ENCODE measurements at regions not wholly inside any gene's neighbourhood (a gene's known extent, or its start where the extent isn't known, plus 50 kb on each side); places are given as distances from the start of the nearest gene placed in this dataset.

DNA sequence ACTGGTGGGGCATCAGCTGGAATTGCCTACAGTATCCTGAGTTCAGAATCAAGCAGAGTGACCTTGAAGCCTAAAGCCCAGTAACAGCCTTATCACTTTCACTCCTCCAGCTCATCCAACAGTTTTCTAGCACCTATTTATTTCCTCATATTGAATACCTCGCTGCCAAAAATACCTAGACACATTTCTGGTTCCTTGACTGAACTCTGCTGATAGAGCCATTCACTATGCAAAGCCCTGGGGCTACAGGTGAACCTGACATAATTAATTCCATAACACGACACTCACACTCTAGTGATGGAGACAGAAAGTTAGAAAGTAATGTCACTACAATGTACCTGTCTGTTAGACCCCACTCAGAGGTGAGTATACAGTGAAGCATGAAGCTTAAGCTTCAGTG lies 149.0 kb upstream of the STX18 start:
- no peak for DNase-seq

DNA sequence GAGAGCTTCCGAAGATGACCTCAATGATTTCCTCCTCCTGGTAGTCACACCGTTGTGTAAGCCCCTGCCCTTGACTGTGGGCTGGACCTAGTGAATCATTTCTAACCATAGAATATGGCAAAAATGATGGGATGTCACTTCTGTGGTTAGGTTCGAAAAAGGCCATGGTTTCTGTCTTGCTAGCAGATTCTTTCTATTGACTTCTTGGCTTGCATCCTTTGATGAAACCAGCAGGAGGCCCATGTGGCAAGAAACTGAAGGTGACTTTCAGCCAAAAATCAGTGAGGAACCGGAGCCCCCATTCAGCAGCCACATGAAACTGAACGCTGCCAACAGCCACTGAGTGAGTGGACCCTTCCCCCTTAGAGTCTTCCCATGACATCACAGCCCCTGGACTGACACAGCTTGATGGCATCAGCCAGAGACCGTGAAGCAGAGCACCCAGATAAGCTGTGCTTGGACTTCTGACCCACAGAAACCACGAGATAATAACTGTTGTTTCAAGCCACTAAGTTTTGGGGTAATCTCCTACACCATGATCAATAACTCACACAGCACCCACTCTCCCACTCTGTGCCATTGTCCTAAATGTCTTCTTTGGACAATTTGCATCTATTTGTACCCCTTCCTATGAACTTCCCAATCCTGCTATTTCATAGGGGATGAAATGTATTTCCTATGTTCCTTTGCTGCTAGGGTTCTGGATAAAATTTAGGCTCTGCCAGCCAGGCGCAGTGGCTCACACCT lies 148.0 kb upstream of the STX18 start:
- no peak for DNase-seq

GRCh38 chr4:4687935-4688727 lies 146.3 kb upstream of the STX18 start:
- no peak for DNase-seq

DNA sequence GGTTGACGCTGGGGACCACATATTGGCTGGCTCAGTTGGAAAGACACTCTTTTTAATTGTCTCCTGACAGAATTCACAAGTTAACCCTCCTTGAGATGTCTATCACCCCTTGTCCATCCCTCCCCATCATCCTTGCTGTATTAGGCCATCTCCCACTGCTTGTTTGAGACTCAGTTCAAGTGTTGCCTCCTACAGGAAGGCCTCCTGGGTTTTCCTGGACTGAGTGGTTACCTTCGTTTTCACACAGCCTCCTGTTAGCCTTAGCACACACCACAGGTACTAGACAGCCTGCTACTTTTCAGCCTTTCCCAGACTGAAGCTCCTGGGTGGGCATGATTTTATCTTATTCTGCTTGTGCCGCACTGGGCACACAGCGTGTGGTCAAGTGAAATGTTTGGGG lies 145.3 kb upstream of the STX18 start:
- no peak for DNase-seq

GRCh38 chr4:4685810-4686795 lies 144.3 kb upstream of the STX18 start:
- DNase-seq: no peak

DNA sequence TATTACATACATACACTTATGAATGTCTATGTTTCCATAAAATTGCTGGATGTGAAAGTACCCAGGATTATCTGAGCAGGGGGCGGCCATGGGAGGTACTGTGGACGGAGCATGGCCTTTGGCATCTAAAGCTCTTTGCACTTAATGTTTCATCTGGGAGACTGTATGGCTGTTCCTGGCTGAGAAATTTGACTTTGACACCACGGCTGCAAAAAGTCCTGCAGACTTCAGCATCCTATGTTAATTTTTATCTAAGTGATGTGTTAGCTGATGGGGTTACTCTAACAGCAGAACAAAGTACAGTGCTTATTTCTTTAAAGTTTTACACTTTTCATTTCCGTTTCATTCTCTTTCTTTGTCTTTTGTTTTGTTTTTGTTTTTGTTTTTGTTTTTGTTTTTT lies 139.8 kb upstream of the STX18 start:
- no peak for DNase-seq

- DNase-seq: no peak
These were observed 138.9 kb upstream of the STX18 start for GRCh38 chr4:4680758-4681157.

DNA sequence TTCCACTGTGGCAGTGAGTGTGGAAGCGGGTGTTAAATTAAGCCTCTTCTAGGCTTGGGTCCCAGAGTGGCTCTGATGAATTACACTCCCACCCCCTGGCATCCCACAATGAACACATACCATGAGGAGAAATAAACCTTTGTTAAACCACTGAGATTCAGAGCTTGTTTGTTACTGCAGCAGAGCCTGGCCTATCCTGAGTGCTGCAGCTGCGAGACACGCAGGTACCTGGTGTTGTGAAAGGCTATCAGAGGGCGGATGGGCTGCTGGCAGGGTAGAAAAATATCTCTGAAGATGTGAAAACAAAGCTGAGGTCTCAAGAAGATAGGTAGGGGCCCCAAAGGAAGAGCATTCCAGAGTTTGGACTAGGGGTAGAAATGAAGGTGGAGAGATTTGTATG lies 138.4 kb upstream of the STX18 start:
- DNase-seq: no peak

DNA sequence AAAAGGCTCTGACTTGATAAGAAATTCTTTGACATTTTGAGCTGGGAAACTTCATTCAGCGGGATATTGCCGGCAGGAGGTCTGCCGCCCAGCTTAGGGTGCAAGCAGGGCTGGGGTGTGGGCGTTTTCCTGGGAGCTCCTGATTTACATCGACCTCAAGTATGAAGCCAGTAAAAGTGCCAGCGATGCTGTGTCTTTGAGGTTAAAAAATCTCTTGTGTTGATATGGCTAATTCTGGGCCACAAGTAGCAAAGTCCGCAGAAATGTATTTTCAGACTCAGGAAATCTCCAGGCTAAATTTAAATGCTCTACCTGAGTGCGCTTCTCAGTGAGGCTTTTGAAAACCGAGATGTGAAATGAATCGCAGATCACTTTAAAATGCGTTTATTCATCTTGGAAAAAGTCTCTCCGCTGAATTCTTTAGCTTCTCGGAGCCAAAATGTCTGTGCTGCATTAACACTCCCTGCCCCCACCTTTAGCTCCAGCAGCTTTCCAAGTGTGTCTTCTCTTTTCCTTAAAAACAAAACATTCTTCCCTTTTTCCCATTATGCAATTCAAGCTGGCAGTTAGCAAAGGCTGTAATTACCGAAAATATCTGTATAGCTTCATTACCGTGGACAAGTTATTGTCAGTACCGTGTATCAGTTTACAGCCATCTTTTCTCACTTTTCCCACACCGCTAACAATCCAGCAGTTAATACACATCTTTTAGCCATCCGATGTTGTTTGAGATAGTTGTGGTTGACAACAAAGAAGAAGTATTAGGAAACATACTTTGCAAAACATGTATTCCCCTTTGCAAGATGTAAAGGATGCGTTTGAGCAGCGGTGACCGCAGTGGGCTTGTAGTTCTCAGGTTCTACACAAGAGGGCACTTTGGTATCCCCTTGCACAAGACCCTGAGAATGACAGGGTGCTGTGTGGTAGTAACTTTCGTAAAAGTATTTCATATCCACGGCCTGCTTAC lies 136.0 kb upstream of the STX18 start:
- peak; percentile 79 for DNase-seq

- no peak for DNase-seq
These were observed 133.8 kb upstream of the STX18 start for GRCh38 chr4:4675641-4676040.

DNA sequence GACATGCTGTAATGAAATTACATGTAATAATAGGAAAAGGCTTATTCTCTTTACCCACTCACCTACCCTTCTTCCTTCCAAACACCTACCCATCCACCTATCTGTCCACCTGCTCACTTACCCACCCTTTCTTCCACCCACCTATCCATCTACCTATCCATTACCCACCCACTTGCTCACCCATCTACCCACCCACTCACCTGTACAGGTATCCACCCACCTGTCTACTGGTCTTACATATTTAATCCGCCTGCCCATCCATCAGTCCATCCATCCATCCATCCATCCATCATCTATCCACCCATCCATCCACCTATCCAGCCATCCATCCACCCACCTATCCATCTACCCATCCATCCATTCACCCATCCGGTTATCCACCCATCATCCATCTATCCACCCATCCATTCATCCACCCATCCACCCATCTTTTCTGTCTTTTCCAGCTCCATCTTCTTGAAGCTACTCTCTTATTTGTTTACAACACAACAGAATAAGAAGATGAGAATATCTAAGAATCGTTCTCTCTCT lies 133.3 kb upstream of the STX18 start:
- no peak for DNase-seq

DNA sequence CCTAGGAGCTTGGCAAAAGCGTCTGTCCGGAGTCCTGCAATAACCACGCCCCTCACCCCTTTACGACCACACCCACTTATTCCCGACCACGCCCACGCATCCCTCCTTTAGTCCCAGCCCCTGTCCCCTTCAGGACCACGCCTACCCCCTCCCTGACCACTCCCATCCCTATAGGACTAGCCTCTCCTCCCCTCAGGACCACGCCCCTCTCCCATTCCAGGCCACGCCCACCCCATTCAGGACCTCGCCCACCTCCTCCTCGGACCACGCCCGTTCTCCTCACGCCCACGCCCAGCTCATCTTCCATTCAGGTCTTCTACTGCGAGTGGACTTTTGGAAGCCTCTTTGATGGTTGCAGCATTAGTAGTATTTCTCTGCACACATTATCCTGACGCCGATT lies 131.2 kb upstream of the STX18 start:
- no peak for DNase-seq

DNA sequence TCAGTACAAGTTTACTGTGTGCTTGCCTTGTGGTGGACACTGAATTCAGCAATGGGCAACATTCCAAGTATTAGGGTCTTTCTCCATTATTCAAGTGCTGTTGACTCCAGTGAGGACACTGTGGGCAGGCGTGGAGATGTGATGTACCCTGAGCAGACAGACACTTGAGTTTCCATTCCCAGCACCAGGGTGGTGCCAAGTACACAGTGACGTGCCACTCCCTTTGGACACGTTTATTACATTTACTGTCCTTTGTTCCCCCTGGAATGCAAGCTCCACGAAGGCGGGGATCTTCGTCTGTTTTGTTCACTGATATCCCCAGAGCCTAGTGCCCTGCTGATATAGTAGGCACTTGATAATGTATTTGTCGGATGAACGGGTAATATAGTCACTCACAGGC lies 130.6 kb upstream of the STX18 start:
- no peak for DNase-seq

GRCh38 chr4:4671774-4672349 lies 130.0 kb upstream of the STX18 start:
- DNase-seq: no peak

GRCh38 chr4:4670869-4671268 lies 129.0 kb upstream of the STX18 start:
- DNase-seq: no peak

DNA sequence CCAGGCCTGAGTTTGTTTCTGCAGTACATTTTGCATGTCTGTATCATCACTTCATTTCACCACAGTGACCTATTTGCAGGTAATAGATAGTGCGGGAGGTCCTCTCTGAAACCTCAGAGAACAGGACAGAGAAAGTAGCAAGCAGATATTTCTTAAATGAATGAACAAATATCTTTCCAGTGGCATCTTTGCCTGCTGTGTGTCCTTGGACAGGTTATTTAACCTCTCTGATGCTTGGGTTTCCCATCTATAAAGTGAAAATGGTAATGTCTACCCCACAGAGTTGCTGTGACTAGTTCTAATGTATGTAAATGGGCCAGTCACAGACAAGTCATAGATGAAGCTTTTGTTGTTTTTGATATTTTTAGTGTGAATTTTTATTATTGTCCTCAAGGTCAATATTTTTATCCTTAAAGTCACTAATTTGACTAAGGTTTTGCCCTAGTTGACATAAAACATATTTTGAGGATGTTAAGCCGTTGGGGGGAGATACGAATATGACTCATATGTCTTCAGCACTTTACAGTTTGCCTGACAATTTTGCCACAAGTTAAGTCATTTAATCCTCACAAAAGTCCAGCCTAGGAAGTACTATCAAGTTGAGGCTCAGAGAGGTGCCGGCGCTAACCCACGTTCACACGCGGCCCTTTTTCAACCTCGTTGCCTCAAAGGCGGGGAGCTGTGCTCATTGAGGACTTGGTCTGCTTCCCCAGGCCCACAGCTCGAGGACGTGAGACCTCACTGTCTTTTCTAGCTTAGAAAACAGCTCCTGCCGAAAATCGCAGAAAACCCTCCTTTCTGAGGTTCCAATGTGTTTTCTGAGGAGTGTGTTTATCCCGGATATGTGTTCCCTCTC lies 126.7 kb upstream of the STX18 start:
- no peak for DNase-seq

GRCh38 chr4:4667622-4668081 lies 125.8 kb upstream of the STX18 start:
- DNase-seq: peak; percentile 19

DNA sequence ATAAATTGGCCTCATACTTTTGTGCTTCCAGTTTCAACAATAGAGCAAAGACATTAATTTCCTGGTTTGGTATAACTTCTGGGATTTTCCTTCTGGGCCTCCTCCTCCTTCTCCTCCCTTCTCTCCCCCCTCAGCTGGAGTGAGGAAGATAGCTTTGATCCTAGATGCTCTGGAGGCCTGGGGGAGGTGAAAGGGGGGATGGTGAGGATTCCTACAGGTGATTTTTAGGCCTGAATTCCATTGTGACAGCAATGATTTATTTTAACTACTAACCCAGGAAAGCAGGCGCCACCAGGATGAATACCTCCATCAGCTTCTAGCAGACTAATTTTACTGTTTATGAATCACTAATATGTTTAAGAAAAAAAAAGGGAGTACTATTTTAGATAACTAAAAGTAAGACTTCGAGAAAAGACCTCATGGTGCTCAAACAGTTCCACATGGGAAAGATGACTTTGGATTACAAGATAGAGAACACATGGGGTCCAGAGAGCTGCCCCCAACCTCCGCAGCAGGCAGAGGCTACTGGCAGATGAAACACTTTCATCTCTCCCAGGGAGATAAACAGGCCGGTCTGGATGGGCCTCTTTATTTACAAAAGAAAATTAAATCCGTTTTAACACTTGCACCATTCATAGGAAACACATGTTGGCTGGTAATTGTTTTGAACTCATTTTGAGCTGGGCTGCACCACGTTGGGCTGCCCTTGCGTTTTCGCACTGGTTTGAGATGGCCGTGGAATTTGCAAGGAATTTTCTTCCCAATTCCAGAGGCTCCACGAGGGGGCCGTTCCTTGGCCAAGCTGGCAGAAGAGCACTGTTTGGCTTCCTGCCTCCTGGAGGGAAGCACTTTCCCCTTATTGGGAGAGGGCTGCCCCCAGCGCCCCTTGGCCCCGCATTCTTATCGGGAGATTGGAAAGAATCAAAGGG lies 125.1 kb upstream of the STX18 start:
- DNase-seq: no peak

DNA sequence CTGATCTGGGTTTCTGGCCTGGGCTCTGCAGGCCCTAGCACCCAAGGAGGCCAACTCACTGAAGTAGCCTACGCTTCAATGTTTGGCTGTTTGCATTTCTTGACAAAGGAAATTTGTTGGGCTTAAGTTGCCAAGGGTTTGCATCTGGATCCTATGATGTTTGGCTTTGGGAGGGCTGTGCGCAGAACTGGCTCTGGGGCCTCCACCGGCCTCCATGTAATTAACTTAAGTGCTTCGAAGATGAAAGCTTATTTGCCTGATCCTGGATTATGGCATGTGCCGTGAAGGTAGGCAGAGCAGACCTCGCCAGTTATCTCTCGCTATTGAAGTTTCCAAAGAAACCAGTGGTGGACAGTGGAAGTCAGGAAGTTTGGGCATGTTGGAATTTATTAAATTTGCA lies 124.3 kb upstream of the STX18 start:
- peak; percentile 13 for DNase-seq
